ENCODE measurements at regions not wholly inside any gene's neighbourhood (a gene's known extent, or its start where the extent isn't known, plus 50 kb on each side); places are given as distances from the start of the nearest gene placed in this dataset.

Small RNA genes lying in the stretch of these regions (small RNA-seq; reads per million reads assigned to genes)
- gene AC233702.6 (0 reads per million in 2 experiments), gene AC233702.8 (0 reads per million in 2 experiments)

All from SK-N-DZ (cell line).